ENCODE measurements at regions not wholly inside any gene's neighbourhood (a gene's known extent, or its start where the extent isn't known, plus 50 kb on each side); places are given as distances from the start of the nearest gene placed in this dataset.
"Not testable (repeated sequence)": the region's sequence is repeated elsewhere in the genome, so short reads cannot be mapped to it uniquely, and the experiment has no call there.

- Histone ChIP-seq H3K27me3 (ENCODE audit: control insufficient read depth, insufficient read depth, low read length) (no peaks in the 10 kb centered on the region), H3K9me3 (ENCODE audit: control insufficient read depth, insufficient read depth, low read length) (no peaks in the 10 kb centered on the region), H3K27ac (ENCODE audit: low read depth, low read length) (no peak overlapping the region), H3K4me3 (ENCODE audit: low read depth, low read length) (no peak overlapping the region)
- DNase-seq (ENCODE audit: low read depth, low spot score) = no peak
- CTCF ChIA-PET = interaction anchor here (0.7 to 1.3 kb wide), 2 partner anchors 33 to 57 kb away, joined by 3 to 4 read pairs; no protein-coding TSS in a partner anchor
- TF ChIP-seq, protein P1, sequence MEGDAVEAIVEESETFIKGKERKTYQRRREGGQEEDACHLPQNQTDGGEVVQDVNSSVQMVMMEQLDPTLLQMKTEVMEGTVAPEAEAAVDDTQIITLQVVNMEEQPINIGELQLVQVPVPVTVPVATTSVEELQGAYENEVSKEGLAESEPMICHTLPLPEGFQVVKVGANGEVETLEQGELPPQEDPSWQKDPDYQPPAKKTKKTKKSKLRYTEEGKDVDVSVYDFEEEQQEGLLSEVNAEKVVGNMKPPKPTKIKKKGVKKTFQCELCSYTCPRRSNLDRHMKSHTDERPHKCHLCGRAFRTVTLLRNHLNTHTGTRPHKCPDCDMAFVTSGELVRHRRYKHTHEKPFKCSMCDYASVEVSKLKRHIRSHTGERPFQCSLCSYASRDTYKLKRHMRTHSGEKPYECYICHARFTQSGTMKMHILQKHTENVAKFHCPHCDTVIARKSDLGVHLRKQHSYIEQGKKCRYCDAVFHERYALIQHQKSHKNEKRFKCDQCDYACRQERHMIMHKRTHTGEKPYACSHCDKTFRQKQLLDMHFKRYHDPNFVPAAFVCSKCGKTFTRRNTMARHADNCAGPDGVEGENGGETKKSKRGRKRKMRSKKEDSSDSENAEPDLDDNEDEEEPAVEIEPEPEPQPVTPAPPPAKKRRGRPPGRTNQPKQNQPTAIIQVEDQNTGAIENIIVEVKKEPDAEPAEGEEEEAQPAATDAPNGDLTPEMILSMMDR (IDR thresholded peaks at IDR 0.05; ENCODE audit: low read depth, low read length) = no peak
- POLR2A ChIA-PET = no interaction called here
These were observed 51.8 kb downstream of the TEX44 start for GRCh38 chr2:231644426-231644825.

- no peaks in the 10 kb centered on the region for H3K27me3 ChIP-seq (ENCODE audit: control insufficient read depth, insufficient read depth, low read length)
- ChIA-PET POLR2A (interaction anchor here (0.6 kb wide), 1 partner anchor 20 kb away, joined by 3 read pairs; no protein-coding TSS in a partner anchor), CTCF (interaction anchor here (1.4 to 1.6 kb wide), 2 partner anchors 28 to 31 kb away, joined by 7 read pairs; no protein-coding TSS in a partner anchor)
- no peaks in the 10 kb centered on the region for H3K9me3 ChIP-seq (ENCODE audit: control insufficient read depth, insufficient read depth, low read length)
- no peak overlapping the region for H3K27ac ChIP-seq (ENCODE audit: low read depth, low read length)
- no peak overlapping the region for H3K4me3 ChIP-seq (ENCODE audit: low read depth, low read length)
- no peak for DNase-seq (ENCODE audit: low read depth, low spot score)
- TF ChIP-seq, protein P1 (IDR thresholded peaks at IDR 0.05; ENCODE audit: low read depth, low read length) = no peak
These were observed 53.8 kb downstream of the TEX44 start for GRCh38 chr2:231646476-231646875.

DNA sequence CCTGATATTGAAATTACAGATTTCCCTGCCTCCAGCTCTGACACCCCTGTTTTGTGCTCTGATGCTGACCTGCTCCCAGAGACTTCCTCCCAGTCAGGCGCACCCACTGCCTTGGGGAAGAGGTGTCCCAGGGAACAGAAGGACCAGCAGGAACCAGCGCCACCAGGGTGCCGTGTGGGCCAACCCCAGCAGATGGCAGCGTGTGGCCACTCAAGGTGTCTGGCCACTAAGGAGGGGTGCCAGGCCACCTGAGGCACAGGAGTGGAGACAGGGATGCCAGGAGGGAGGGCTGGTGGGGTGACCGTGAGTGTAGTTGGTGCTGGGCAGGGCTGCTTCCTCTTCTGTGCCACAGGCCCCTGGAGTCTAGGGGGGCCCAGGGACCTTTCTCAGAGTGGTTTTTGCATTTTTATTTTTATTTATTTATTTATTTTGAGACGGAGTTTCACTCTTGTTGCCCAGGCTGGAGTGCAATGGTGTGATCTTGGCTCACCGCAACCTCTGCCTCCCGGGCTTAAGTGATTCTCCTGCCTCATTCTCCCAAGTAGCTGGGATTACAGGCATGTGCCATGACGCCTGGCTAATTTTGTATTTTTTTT lies 56.0 kb downstream of the TEX44 start:
- DNase-seq (ENCODE audit: low read depth, low spot score) = no peak
- POLR2A ChIA-PET = interaction anchor here (1.1 kb wide), 1 partner anchor 59 kb away, joined by 3 read pairs; the partner anchor contains the start of gene PTMA
- Histone ChIP-seq H3K9me3 (ENCODE audit: control insufficient read depth, insufficient read depth, low read length) (no peaks in the 10 kb centered on the region), H3K4me3 (ENCODE audit: low read depth, low read length) (no peak overlapping the region), H3K27me3 (ENCODE audit: control insufficient read depth, insufficient read depth, low read length) (no peaks in the 10 kb centered on the region), H3K27ac (ENCODE audit: low read depth, low read length) (no peak overlapping the region)
- TF ChIP-seq, protein P1 (IDR thresholded peaks at IDR 0.05; ENCODE audit: low read depth, low read length) = peak; percentile 59
- CTCF ChIA-PET = interaction anchor here (0.6 to 1.6 kb wide), 8 partner anchors 13 to 162 kb away, joined by 3 to 10 read pairs (median 4); no protein-coding TSS in a partner anchor

DNA sequence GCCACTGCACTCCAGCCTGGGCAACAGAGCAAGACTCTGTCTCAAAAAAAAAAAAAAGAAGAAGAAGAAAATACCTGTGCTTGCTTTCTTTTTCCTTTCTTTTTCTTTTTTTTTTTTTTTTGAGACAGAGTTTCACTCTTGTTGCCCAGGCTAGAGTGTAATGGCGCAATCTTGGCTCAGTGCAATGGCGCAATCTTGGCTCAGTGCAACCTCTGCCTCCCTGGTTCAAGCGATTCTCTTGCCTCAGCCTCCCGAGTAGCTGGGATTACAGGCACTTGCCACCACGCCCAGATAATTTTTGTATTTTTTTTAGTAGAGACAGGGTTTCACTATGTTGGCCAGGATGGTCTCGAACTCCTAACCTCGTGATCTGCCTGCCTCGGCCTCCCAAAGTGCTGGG lies 56.8 kb upstream of the PTMA start:
- CTCF ChIA-PET = interaction anchor here (1.5 kb wide), 1 partner anchor 37 kb away, joined by 3 read pairs; no protein-coding TSS in a partner anchor
- POLR2A ChIA-PET; DNase-seq (ENCODE audit: low read depth, low spot score): not testable (repeated sequence)

GRCh38 chr2:231655488-231655887 lies 52.8 kb upstream of the PTMA start:
- H3K27me3 ChIP-seq (ENCODE audit: control insufficient read depth, insufficient read depth, low read length) = no peaks in the 10 kb centered on the region
- TF ChIP-seq, protein P1 (IDR thresholded peaks at IDR 0.05; ENCODE audit: low read depth, low read length) = no peak
- no peaks in the 10 kb centered on the region for H3K9me3 ChIP-seq (ENCODE audit: control insufficient read depth, insufficient read depth, low read length)
- ChIA-PET POLR2A (no interaction called here), CTCF (no interaction called here)
- DNase-seq (ENCODE audit: low read depth, low spot score) = no peak
- H3K4me3 ChIP-seq (ENCODE audit: low read depth, low read length) = no peak overlapping the region
- no peak overlapping the region for H3K27ac ChIP-seq (ENCODE audit: low read depth, low read length)

More for the DNA sequence above, 56.8 kb upstream of the PTMA start:
- H3K27ac ChIP-seq (ENCODE audit: low read depth, low read length); H3K4me3 ChIP-seq (ENCODE audit: low read depth, low read length); H3K9me3 ChIP-seq (ENCODE audit: control insufficient read depth, insufficient read depth, low read length); H3K27me3 ChIP-seq (ENCODE audit: control insufficient read depth, insufficient read depth, low read length): not testable (repeated sequence)
